ENCODE measurements at regions not wholly inside any gene's neighbourhood (a gene's known extent, or its start where the extent isn't known, plus 50 kb on each side); places are given as distances from the start of the nearest gene placed in this dataset.

DNA sequence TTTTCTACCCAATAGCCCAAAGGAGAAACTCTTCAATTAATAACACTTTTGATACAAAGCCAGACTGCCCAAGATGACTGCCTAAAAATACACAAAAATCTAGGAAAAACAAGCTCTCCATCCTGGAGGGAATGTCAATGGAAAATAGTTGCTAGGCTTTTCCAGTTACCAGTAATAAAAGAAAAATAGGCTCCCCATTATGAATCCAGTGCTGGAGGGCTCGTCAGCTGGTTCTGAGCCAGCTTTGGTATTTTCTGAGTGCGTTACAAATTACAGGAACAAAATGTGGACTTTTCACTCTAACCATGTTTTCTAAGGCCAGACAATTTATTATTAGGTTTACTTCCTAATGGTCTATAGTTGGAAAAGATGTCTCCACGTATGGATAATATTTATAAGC, 414.5 kb downstream of the ACTL7B start:
- ChIA-PET CTCF (interaction anchor here (0.7 to 1.2 kb wide), 2 partner anchors 243 to 742 kb away, joined by 3 to 5 read pairs; no protein-coding TSS in a partner anchor), POLR2A (ENCODE audit: low non-redundant PET) (no interaction called here)
- no peak overlapping the region for H3K27ac ChIP-seq
- DNase-seq (ENCODE audit: low spot score), result no peak
- TF ChIP-seq, protein P1, sequence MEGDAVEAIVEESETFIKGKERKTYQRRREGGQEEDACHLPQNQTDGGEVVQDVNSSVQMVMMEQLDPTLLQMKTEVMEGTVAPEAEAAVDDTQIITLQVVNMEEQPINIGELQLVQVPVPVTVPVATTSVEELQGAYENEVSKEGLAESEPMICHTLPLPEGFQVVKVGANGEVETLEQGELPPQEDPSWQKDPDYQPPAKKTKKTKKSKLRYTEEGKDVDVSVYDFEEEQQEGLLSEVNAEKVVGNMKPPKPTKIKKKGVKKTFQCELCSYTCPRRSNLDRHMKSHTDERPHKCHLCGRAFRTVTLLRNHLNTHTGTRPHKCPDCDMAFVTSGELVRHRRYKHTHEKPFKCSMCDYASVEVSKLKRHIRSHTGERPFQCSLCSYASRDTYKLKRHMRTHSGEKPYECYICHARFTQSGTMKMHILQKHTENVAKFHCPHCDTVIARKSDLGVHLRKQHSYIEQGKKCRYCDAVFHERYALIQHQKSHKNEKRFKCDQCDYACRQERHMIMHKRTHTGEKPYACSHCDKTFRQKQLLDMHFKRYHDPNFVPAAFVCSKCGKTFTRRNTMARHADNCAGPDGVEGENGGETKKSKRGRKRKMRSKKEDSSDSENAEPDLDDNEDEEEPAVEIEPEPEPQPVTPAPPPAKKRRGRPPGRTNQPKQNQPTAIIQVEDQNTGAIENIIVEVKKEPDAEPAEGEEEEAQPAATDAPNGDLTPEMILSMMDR (conservative IDR thresholded peaks at IDR 0.05; ENCODE audit: low read depth), result no peak

GRCh38 chr9:108439947-108440346, 415.8 kb downstream of the ACTL7B start:
- ChIA-PET POLR2A (ENCODE audit: low non-redundant PET) (no interaction called here), CTCF (no interaction called here)
- H3K27ac ChIP-seq, result no peak overlapping the region
- peak; percentile 68 for DNase-seq (ENCODE audit: low spot score)
- TF ChIP-seq, protein P1 (conservative IDR thresholded peaks at IDR 0.05; ENCODE audit: low read depth), result no peak

DNA sequence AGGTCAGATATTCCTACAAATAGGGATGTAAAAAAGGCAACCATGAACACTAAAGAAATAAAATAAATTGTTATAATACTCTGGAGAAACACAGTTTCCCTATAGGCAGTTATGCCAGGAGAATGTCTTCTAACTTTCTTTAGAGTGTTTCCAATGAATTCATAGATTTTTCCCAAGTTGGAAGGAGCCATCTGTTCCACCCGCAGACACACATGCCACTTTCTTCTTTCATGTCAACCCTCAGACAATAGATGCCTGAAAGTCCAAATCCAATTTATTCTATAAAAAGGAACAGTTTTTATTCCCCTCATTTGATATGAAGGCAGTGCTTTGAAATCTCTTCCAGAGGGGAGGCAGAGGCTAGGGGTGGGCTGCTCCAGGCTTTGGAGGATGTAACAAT, 418.1 kb downstream of the ACTL7B start:
- H3K27ac ChIP-seq, result no peak overlapping the region
- CTCF ChIA-PET, result no interaction called here
- no peak for DNase-seq (ENCODE audit: low spot score)
- TF ChIP-seq, protein P1 (conservative IDR thresholded peaks at IDR 0.05; ENCODE audit: low read depth), result no peak
- POLR2A ChIA-PET (ENCODE audit: low non-redundant PET), result no interaction called here

- POLR2A ChIA-PET (ENCODE audit: low non-redundant PET), result no interaction called here
- no peak overlapping the region for H3K27ac ChIP-seq
- CTCF ChIA-PET, result interaction anchor here (0.6 kb wide), 3 partner anchors 23 to 390 kb away, joined by 3 to 6 read pairs (median 3); no protein-coding TSS in a partner anchor
- no peak for DNase-seq (ENCODE audit: low spot score)
- TF ChIP-seq, protein P1 (conservative IDR thresholded peaks at IDR 0.05; ENCODE audit: low read depth), result no peak
Observed at GRCh38 chr9:108436448-108436847, 419.3 kb downstream of the ACTL7B start.

DNA sequence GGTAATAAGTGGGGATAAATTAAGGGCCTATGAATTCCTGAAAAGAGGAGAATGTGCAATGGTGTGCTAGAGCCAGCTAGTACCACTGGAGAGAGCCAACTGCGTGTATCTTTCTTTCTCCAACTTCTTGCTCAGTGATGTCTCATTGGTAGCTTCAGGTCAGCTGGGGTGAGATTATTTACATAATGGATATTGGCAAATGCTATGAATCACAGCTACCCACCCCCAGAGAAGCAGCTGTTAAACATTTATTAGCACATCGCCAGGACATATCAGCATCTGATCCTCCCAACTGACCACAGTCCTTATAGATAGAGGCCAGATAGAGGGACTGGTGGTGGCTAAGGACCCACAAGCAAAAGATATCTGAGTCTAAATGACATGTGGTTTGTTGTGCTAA, 421.3 kb downstream of the ACTL7B start:
- CTCF ChIA-PET, result interaction anchor here (0.7 to 1.3 kb wide), 3 partner anchors 9 to 40 kb away, joined by 3 read pairs; no protein-coding TSS in a partner anchor
- TF ChIP-seq, protein P1 (conservative IDR thresholded peaks at IDR 0.05; ENCODE audit: low read depth), result no peak
- POLR2A ChIA-PET (ENCODE audit: low non-redundant PET), result no interaction called here
- peak; percentile 37 for DNase-seq (ENCODE audit: low spot score)
- no peak overlapping the region for H3K27ac ChIP-seq

- H3K27ac ChIP-seq, result no peak overlapping the region
- ChIA-PET CTCF (interaction anchor here (0.6 to 1.3 kb wide), 4 partner anchors 9 to 219 kb away, joined by 3 to 4 read pairs (median 3); no protein-coding TSS in a partner anchor), POLR2A (ENCODE audit: low non-redundant PET) (no interaction called here)
- no peak for DNase-seq (ENCODE audit: low spot score)
- TF ChIP-seq, protein P1 (conservative IDR thresholded peaks at IDR 0.05; ENCODE audit: low read depth), result peak; percentile 43
Observed at GRCh38 chr9:108434036-108434435, 421.8 kb downstream of the ACTL7B start.
